HG03064 (cell line): ENCODE measurements at regions not wholly inside any gene's neighbourhood (a gene's known extent, or its start where the extent isn't known, plus 50 kb on each side); places are given as distances from the start of the nearest gene placed in this dataset.

ENCODE experiments used
- ATAC-seq: cut with Tn5 transposase; IDR thresholded peaks from one replicate; pipeline ENCODE4 v1.9.1; 2021; ENCODE audit warnings: low read depth; ENCODE audit not compliant: unreplicated experiment

DNA sequence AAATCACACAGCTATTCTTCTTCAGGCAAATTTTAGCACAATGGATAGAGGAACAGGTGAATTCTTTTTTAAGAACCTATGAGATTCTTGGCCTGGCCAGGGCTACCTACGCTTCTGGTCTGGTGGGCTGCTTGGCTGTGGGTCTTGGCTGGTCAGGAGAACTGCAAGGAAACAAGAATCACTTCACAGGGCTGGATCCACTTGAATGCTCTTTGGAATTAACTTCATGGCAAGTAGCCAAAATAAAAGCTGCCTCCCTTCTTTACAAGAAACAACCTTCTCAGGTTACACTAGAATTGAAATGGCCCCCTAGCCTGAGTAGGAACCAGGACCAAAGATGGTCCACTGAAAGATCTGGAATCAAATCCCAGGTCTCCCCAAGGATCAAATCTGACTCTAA lies 519.1 kb downstream of the IQCM start:
- no peak for ATAC-seq

DNA sequence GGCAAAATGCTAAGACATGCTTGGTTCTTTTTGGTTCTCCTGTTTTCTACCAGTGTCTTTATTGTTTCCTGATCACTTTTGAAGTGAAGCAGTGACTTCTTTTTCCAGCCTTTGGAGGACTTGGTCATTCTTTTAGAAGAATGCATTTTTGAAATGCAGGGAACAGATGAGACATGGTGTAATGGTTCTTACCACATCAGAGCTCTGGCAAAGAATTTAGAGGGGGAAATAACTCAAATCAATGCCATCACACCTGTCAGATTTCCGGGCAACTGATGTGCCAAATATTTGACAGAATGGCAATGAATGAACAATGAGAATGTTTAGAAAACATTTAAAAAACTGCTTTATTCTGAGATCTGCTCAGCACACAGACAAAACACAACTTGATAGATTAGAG lies 519.6 kb downstream of the IQCM start:
- ATAC-seq, result no peak

DNA sequence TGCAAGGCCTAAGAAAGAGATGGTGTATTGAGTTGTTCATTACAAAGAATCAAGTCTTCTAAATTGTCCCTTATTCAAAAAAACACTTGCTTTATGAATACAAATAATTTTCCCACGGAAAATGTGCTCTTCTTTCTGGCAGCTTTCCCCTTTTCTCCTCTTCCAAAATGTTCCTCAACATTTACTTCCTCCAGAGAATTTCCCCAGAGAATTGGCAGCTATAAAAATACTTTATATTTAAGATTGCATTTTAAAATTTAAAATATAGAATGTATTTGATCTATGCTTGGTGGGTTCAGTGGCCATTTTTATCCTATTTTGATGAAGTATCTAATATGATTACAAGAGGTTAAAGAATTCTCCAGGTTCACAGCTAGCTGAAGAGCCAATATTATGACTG lies 521.0 kb downstream of the IQCM start:
- ATAC-seq, result no peak

DNA sequence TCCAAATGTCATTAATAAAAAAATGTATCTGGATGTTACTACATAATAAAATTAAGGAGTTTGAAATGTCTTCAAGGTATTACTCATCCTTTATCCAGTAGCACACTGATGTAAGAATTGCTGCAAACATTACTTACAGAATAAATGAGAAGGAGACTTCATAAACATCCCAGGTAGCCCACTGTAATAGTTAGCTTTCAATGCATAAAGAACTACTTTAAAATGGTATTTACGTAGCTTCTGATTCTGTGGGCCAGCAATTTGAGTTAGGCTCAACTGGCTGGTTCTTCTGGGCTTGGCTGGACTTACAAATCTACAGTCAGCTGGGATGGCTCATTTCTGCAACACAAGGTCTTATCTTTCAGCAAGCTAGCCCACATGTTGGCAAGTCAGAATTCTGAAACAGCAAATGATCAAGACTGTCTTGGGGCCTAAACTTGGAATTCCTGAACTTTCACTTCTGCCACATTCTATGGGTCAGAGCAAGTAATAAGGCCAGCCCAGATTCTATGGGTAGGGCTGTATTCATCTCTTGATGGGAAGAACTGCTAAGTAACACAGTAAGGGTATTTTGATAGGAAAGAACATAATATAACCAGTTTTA lies 522.5 kb downstream of the IQCM start:
- no peak for ATAC-seq

DNA sequence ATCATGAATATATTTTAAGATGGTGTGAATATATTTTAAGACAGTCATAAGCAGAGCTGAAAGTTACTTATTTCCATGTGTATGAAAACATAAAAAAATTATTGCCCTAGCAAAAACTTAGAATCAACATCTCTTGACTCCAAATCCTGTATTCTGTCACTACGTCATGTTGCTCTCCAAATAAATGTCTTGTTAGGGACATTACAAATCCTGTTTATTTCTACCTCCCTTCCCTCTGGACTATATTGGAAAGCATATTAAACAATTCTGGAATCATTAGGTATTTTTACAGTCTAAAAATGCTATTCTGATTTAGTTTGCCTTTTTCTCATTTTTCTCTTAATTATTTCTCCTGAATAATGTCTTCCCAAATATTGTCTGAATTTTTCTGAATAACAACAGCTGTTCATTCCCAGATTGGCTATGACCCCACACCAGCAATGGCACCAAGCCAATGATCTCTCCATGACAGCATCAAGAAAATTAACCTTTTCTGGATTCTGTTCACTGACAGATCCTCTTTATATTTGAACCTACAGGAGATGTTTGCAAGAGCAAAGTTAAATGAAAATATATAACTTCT lies 523.1 kb downstream of the IQCM start:
- ATAC-seq, result no peak

DNA sequence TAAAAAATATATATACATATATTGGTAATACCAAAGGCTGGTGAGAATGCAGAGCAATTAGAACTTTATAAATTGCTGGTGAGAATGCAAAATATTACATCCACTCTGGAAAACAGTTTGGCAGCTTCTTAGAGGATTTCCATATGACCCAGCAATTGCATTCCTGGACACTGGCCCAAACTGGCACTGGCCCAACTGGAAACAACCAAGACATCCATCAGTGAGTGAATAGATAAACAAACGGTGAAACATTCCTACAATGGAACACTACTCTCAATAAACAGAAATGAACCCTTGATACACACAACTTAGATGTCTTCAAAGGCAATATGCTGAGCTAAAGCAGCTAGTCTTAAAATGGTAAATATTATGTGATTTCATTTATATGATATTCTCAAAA lies 524.2 kb downstream of the IQCM start:
- ATAC-seq, result no peak

DNA sequence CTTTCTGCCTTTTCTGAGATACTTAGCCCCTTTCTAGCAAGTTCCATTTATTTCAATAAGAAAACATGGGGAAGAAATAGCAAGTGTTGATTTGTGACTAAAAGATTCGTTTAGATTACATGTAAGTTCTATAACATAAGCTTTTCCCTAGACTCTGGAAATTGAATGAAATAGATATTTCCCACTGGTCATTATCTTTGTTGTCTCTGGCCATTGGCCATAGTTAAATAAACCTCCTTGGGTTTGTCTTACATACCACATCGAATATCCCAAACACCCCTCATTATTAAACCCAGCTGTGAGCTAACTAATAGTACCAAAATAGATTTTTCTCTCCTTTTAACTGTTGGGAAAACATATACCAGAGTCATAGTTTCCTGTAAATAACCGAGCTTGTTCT lies 534.8 kb downstream of the IQCM start:
- no peak for ATAC-seq

DNA sequence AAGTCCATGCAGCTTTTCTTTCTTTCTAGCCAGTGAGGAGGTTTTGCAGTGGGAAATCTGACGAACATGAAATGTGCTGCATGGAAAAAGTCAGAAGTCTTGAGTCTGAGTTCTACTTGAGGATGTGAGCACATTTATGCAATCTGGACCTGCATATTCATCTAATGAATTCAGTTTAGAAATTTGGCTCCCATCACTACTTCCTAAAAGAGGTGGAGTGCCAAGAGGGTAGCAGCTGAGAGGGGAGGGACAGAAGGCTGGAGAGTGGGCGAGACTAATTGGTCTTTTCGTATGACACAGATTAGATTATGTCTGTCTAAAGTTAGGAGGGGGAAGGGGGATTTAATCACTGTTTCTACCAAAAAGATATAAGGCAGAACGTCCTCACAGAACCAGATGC lies 535.9 kb downstream of the IQCM start:
- no peak for ATAC-seq

DNA sequence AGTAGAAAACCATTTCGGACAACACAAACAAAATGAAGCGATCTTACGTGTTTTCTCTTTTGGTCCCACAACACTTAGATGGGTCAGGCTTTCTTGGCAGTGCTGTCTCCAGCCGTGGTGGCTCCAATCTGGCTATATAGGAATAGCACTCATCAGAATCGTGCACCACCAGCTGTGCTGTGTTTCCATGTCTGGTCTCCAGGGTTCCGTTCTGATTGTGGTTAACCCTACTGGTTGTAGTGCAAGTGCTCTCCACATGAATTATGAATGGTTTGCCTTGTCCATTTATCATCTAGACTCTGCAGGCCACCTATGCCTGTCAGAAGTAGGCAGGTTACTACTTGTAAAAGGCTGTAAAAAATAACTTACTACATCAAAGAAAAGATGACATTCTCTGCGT lies 536.3 kb downstream of the IQCM start:
- ATAC-seq, result no peak

DNA sequence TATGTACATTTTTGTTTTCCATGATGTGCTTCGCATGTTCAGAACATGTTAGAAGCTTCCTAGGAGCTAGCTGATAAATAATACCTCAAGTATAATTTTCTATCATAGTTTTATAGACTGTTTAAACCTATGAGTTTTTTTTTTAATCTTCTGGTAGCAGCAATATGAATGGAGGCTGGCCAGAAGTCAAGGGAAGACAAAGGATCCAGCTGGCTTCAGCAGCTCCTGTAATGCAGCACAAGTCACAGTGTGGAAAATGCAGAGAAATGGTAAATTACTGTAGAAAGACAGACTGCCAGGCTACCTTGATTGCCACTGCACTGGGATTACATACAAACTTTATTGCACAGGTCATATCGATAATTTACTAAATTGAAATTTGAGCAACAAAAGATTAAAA lies 537.9 kb downstream of the IQCM start:
- ATAC-seq, result no peak

DNA sequence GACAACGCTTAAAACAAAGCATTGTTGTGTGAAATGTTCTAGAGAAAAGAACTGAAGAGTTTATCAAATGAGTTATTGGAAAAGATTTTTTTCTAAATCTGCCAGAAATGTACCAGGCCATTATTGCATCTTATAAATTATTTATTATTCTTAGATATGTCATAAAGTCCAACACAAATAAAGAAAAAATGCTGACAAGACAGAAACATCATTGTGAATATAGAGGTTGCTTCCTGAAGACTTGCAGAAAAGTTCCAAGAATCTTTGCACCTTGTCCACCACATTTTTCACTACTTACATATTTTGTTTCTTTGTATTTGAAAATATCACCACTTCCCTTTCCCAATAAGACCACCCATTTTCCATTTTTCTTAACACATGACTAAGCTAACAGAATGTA lies 545.8 kb downstream of the IQCM start:
- ATAC-seq, result no peak

DNA sequence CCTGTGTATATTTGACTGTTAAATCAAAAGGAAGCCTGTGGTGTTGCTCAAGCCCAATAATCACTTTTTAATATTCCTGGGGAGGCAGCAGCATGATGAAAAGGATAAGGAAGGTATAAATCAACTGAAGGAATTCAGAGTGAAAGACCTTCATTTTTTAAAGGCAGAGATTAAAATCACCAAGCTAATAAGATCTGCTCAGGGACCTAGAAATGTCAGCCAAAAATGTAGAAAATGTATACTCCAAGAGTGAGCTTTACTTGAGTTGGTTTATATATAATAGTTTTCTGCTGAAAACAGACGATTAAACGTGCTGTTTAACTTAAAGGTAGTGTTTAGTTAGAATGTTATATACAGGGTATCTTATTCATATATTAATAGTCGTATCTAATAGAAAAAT lies 549.3 kb downstream of the IQCM start:
- ATAC-seq, result no peak

DNA sequence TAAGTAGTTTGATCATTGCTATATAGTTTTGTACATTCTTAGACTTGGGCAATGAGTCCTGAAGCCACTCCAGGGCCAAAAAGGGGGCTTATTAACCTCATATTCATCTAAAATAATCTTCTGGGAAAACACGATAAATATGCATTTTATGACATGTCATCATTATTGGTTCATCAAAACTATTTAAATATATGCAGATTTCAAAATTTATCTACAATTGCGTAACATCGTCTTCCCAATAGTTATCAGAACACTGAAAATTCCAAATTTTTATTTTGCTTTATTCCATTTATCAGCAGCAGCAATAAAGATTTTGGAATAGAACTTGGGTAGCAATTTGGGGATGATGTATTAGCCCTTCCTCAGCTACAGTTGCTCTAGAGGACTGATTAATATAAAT lies 550.0 kb downstream of the IQCM start:
- no peak for ATAC-seq

DNA sequence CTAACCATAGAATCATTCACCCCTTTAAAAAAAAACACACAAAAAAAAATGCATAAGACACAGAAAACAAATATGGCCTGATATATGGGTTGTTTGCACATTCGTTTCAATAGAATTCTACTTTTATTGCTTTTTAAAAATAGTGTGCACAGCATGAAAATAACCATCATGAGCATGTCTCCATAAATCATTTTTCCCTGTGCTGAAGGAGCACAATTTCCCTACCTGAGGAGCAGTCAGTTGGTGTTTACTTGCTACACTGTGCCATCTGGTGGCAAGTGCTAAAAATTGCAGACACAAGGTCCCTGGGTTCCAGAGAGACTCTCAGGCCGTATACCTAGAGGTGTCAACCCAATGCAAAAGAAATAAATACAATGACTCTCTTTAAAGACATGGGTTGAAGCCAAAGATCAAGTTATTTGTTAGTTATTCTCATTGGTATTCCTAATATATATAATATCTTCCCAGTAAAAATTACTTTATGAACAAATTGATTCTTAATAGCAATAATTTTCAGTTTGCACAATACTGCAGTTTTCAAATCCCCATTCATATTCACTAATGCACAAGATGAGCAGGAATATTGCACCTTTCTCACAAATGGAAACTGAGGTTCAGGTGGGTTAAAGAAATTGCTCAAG lies 551.4 kb downstream of the IQCM start:
- peak; percentile 65 for ATAC-seq

DNA sequence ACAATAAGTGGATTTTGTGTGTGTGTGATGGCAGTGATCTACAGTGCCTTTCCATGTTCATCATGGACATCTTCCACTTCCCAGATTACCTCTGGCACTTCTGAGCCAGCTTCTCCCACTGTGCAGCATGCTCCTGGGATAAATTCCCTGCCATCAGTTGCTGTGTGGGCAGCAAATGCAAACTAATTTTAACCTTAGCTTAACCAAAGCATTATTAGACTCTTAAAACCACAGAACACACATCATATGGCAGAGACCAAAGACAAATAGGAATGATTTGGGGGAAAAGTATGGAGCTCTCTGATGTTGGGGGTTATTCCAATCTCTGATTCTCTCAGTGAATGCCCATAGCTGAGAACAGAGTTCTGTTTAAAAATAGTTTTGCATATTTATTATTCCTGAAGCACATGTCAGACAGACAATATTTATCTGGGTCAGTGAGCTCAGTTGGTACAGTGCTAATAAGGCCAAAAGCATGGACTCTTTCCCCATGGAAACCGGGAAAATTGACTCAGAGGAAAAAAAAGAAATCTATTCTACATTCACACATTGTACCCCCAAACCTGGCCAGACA lies 567.4 kb downstream of the IQCM start:
- no peak for ATAC-seq

DNA sequence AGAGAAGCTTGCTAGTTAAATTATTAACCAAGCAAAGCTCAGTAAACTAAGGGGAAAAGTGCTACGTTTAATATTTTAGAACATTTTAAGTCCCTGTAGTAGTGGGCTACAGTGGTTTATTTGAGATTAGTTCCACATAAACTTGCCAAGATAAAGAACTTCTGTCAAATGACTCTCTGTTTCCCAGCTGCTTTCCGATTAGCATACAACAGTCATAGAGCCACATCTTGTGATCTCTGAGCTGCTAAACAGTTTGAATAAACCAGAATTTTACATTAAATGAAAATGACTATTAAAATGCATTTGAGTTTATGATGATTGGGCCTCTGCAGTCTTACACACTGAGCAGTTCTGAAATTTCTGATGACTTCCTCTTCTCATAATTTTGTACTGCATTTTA lies 568.5 kb downstream of the IQCM start:
- ATAC-seq, result no peak

DNA sequence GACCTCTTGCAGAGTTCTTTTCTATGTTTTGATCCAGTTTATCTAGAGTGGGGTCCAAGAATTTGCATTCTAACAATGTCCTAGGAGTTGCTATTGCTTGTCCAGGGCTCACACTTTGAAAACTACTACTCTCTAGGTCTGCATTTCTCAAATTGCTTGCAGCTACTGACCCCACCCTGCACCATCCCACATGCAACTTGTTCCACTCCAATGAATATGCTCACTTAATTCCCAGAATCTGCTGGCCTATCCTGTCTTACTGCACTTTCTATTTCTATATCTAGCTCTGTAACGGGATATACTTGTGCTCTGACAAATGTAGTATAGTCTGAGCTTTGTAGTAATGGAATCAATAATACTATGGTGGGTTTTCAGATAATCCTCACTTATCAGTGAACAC lies 570.3 kb downstream of the IQCM start:
- ATAC-seq, result no peak

DNA sequence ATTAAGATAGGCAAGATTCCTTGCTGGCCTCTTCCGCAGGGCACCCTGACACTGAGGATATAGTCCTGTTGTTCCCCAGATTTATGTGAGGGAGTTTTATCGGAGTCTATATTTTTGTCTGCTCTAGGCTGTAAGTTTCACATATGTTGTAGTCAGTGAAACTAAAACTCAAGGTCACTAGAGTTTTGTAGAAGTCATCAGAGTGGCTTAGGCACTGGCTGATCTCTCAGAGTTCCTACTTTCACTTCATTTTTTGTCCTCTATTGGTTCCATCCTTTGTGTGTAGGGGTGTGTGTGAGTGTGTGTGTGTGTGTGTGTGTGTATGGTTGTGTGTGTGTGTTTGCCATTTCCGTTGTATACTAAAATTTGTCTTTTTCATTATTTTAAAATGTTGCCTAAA lies 577.5 kb downstream of the IQCM start:
- no peak for ATAC-seq

DNA sequence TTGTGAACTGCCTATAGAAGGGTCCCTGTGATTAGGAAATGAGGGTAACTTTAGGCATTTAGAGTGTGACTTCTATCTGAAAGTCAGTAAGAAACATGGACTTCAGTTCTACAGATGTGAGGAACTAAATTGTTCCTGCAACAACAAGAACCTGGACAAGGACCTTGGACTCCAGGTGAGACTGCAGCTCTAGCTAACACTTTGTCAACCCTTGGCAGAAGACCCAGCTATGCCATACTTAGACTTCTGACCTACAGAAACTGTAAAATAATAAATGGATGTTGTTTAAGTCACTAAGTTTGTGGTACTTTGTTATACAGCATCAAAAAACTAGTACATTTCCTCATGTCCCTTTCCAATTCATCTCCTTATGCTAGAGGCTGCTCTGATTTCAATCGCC lies 580.8 kb downstream of the IQCM start:
- no peak for ATAC-seq

DNA sequence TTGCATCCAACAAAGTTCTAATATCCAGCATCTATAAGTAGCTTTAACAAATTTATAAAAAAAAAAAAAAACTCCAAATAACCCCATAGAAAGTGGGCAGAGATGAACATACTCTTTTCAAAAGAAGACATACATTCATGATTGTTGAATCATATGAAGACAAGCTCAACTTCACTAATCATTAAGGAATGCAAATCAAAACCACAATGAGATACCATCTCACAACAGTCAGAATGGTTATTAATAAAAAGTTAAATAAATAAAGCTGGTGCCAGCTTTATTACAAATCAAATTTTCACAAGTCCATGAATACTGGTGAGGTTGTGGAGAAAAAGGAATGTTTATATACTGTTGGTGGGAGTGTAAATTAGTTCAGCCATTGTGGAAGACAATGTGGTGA lies 592.0 kb downstream of the IQCM start:
- ATAC-seq, result no peak

DNA sequence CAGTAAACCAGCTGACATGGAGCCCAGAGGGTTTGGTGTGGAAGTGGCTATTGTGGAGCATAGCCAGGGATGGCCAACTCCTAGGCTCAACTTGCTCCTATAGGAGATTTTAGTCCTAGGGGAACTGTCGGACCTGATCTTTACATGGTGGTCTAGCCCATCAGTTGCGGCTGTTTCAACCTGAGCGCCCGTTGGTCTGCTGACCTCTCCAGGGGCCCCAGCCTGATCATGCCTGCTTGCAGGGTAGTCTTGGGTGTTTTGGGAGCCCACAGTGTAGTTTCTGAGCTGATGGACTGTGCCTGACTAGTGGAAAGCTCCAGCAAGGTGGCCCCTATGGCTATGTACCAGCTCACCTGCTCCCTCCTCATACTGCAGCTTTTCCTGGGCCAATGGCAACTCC lies 597.0 kb downstream of the IQCM start:
- ATAC-seq, result no peak

DNA sequence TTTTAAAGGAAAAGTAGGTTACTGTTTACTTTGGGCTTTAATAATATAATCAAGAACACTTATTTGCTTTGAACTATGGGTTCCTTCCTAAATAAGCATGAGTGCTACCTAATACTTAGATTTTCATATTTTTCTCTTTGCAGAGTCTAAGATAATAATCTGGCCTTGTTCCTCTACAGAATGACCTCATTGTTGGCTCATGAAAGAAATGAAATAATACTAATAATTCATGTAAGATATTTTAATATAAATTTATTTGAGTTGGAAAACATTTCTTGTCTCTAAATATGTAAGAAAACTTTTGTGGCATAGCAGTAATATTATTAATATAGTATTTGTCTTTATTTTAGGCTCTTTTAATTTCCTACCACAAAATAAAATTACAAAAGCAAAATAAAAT lies 601.3 kb downstream of the IQCM start:
- no peak for ATAC-seq
